ENCODE measurements at regions not wholly inside any gene's neighbourhood (a gene's known extent, or its start where the extent isn't known, plus 50 kb on each side); places are given as distances from the start of the nearest gene placed in this dataset.
"Not testable (repeated sequence)": the region's sequence is repeated elsewhere in the genome, so short reads cannot be mapped to it uniquely, and the experiment has no call there.

DNA sequence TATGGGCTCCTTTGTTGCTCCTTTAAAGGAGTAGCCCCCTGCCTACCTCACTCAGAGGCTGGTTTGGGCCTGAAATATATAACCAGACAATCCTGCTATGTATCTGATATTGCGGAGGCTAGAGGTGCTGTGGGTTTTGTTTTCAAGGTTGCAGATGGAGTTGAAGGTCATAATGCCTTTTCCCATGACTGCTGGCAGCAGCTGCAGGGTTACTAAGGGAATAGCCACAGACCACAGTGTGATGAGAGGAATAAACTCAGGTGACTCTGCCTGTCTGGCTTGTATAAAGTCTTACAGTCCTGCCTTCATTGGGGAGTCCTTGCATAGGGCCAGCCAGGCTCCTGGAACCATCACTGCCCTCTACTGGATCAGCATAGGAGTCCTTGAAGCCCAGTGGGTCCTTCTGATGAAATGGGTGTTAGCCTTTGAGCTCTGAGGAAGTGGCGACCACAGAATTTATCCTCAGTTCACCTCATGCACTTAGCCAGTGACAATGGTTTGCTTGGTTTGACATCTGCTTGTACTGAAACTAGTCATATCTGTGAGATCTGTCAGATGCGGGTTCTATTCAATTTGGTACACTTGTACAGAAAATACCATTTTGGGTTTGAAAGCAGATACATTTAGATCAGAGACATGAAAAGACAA lies 174.4 kb upstream of the HMCN1 start:
- peak; percentile 90 for FAIRE-seq

DNA sequence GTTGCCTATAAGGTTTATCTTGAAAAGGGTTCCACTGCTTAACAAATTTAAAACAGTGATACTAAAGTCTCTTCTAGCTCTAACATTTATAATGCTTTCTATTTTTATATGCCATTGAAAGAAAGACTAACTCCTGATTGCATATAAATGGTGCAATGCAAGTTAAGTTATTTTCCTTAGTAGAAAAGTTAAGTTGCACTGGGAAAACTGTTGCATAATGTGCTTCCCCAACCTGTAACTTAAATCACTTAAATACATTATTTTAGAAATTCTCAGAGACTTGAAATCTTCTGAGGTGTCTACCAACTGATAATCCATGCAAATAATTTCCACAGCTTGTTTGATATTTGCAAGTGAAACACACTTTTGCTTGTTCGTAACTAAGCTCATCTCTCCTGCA lies 175.0 kb upstream of the HMCN1 start:
- DNase-seq (ENCODE audit: extremely low spot score, insufficient read length, low read depth), result no peak
- no peak for FAIRE-seq

More for the DNA sequence above, 174.4 kb upstream of the HMCN1 start:
- peak; percentile 58 for DNase-seq (ENCODE audit: extremely low spot score, insufficient read length, low read depth)

DNA sequence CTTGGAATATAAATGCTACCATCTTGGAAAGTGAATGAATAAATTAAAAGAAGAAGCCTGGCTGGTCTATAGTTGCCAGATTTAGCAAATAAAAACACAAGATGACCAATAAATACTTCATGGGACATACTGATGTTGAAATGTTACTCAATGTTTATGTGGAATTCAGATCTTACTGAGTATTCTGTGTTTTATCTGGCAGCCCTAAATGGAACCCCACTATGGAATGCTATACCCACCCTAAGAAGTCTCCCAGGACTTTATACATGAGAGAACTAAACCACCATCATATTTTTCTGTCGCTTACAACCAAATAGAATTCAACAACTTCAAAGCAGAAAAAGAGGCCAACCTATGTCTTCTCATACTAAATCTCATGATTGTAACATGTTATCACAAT lies 177.6 kb upstream of the HMCN1 start:
- DNase-seq (ENCODE audit: extremely low spot score, insufficient read length, low read depth) (no peak), FAIRE-seq (no peak)

DNA sequence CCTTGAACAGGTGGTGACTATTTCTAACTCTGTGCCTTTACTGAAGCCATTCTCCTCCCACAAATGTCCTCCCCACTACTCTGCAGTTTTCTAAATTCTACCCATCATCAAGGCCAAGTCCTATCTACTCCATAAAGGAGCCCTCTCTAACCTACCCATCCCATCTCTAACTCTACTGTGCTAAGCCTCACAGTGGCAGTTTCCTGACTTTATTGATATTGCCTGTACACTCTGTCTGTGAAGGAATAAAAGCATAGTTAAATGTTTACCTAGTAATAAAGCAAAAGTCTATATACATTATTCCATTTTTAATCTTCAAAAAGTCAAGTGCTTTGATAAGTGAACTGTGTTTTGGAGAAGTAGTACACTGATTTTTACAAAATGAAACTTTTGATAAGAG lies 178.4 kb upstream of the HMCN1 start:
- FAIRE-seq (no peak), DNase-seq (ENCODE audit: extremely low spot score, insufficient read length, low read depth) (no peak)

DNA sequence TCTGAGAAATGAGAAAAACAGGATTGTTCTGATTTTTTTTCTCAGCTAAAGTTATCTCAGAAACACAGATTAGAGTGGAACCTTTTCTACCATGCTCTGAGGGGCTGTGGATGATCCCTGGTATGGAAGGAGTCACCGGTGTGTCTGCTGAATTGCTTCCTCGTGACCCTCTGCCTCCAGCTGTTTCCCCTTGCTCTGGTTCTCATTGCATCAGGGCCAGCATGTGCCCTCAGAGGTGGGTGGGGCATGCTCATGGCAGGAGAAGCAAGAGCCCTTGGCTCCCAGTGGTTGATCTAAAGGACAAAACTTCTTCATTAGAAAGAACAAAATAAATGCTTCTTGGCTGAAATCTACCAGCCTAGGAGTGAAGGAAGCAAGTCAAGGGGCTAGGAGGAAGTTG lies 183.2 kb upstream of the HMCN1 start:
- no peak for FAIRE-seq

DNA sequence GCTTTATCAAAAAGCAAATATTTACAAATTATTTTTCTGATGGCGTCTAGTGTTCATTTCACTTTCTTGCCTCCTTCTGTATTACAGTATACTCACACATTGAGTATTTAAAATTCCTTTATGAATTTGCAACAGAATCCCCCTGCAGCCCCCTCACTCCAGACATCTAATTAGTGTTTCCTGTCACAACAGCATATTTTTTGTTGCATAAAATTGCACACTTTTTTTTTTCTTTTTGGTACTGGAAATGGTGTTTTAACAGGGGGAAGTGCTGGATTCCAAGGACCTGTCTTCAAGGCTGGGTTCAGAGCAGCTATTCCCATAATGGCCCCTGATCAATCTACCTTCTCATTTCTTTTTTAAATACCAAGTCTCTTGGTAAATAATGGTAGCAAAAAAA lies 184.3 kb upstream of the HMCN1 start:
- no peak for FAIRE-seq
- no peak for DNase-seq (ENCODE audit: extremely low spot score, insufficient read length, low read depth)

More for the DNA sequence above, 183.2 kb upstream of the HMCN1 start:
- DNase-seq (ENCODE audit: extremely low spot score, insufficient read length, low read depth), result no peak

DNA sequence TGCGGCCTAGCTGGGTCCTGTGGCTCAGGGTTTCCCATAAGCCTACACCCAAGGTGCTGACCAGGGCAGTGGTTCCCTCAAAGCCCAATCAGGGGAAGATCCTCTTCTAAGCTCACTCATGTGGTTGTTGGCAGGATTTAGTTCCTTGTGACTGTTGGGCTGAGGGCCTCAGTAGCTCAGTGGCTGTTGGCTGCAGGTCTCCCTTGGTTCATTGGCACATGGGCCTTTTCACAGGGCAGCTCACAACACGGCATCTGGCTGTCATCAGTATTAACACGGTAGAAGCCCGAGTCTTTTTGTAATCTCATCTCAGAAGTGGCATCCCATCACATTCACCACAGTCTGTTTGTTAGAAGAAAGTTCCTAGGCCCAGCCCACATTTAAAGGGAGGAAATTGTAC lies 188.2 kb upstream of the HMCN1 start:
- DNase-seq (ENCODE audit: extremely low spot score, insufficient read length, low read depth) (no peak), FAIRE-seq (no peak)

DNA sequence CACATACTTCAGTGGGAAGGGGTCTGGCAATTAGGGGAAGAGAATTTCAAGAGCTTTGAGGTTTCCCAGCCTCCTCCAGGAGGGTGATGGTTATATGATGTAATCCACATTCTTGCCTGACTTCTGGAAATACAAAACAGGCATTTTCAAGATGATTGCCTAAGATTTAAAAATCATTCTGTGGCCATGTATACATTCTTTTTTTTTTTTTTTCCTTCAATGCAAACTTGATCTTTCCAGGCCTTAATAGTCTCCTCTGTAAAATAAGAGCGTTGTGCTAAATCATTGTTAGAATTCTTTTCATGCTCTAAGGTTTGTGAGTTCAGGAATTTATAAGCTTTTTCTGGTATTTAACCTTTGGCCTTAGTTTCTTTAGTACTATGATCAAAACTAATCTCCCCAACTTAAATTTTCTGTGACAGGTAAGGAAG lies 192.3 kb upstream of the HMCN1 start:
- FAIRE-seq (no peak), DNase-seq (ENCODE audit: extremely low spot score, insufficient read length, low read depth) (no peak)

DNA sequence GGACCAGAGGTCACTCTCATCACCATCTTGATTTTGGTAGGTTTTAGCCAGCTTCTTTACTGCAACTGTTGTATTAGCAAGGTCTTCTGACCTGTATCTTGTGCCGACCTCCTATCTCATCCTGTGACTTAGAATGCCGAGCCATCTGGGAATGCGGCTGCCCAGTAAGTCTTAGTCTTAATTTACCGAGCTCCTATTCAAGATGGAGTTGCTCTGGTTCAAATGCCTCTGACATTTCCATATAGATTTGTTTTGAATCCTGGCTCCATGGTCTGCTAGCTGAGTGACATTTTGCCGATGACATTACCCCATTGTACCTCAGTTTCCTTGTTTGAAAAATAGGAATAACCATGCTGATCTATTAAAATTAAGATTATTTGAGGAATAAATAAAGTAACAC lies 193.9 kb upstream of the HMCN1 start:
- DNase-seq (ENCODE audit: extremely low spot score, insufficient read length, low read depth) (no peak), FAIRE-seq (no peak)

DNA sequence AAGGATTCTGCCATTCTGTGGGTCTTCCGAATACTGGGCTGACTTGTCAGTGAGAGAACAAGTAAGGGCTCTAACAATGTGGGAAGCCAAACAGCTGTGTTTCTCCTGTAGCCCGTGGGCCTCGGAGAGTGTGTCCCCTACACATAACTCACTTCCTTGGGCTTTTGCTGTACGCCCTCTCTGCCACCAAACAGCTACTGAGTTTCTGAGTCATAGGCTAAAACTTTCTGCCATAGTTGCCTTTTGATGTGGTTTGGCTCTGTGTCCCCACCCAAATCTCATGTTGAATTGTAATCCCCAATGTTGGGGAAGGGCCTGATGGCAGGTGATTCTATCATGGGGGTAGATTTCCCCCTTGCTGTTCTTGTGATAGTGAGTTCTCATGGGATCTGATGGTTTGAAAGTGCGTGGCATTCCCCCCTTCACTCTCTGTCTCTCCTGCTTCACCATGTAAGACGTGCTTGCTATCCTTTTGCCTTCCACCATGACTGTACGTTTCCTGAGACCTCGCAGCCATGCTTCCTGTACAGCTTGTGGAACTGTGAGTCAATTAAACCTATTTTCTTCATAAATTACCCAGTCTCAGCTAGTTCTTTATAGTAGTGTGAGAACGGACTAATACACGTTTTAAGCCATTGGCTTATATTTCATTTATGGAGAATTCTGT lies 194.8 kb upstream of the HMCN1 start:
- FAIRE-seq (no peak), DNase-seq (ENCODE audit: extremely low spot score, insufficient read length, low read depth) (no peak)

DNA sequence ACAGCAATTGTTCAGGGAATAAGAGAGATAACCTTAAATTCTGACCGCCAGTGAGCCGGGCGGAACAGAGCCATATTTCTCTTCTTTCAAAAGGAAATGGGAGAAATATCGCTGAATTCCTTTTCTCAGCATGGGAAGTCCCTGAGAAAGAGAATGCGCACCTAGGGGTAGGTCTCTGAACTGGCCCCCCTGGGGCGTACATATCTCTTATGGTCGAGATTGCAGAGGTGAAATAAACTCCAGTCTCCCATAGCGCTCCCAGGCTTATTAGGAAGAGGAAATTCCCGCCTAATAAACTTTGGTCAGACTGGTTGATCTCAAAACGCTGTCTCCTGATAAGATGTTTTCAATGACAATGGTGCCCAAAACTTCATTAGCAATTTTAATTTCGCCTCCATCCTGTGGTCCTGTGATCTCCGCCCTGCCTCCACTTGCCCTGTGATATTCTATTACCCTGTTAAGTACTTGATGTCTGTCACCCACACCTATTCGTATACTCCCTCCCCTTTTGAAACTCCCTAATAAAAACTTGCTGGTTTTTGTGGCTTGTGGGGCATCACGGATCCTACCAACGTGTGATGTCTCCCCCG lies 195.8 kb upstream of the HMCN1 start:
- DNase-seq (ENCODE audit: extremely low spot score, insufficient read length, low read depth); FAIRE-seq: not testable (repeated sequence)

DNA sequence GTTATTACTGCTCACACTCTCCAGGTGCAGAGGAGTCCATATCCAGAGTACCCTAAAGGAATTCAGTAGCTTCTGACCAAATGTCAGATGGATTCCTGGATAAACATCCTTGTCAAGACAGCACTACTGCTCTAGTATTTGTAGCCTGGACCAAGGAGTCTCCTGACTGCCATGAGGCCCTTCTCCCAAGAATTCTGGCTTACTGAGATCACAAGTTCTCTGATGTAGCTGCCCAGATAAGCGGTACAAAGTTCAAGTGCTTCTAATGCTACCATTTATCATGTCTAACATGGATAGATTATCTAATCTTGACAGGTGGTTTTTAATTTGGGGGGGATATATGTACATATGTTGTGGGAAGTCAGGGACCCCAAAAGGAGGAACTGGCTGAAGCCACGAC lies 196.6 kb upstream of the HMCN1 start:
- DNase-seq (ENCODE audit: extremely low spot score, insufficient read length, low read depth) (no peak), FAIRE-seq (no peak)

DNA sequence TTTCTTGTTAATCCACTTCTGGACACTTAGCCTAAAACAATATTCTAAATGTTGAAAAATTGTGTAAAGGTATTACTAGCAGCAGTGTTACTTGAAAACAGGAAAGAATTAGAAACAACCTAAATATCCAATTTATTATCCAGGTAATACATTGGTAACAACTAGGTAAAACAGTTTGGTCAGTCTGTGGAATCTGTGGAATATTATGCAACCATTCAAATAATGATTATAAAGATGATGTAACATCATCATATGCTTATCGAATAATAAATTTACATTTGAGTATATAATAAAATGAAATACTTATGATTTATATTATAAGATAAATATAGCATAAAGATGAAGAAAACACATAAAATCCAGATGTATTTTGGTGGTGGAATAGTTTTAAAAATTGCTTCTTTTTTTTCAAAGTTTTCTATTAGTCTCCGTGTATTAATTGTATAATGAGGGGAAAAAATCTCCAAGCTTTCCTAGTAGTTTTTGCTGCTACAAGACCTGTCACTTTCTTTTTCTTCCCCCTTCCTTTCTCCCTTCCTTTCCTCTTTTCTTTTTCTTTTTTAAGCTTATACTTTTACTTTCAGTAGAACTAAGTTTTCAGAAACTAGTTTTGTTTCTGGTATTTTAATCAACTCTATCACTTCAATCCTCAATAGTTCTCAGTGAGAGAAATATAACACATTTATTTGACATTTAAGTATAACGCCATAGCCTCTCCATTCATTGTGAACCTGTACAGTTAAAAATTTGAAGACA lies 197.8 kb upstream of the HMCN1 start:
- DNase-seq (ENCODE audit: extremely low spot score, insufficient read length, low read depth), result no peak
- FAIRE-seq, result no peak

DNA sequence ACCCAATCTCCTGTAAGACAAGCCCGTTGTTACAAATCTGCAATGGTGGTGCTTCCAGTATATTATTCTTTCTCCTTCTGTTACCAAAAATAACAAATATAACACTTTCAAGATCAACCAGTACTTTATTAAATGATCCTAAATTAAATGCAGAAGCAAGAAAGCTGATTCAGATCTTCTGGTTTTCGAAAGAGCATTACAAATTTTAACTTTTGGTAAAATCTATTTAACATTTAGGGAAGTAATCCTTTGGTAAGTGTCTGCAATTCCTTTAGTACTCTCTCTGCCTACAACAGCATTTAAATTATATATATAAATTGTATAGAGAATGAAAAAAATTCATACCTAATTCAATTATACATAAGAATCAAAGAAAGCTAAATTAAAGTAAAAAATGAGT lies 198.6 kb upstream of the HMCN1 start:
- FAIRE-seq, result no peak
- DNase-seq (ENCODE audit: extremely low spot score, insufficient read length, low read depth), result no peak

DNA sequence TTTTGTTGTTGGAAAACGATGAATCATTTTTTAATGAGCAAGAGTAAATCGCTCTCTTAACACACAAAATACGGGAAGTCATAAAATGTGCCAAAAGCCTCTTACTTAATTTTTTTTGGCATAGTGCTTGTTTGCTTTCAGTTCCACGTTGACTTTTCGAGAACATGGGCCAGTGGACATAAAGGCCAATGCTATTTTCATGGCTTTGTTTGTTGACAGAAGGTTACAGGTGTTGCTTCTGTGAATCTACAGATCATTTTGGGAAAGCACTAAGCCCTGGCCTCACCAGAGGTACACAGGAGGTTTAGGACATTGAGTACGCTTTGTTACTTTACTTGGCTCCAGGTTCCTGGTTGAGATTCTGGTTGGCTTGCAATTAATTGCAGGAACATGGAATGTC lies 199.4 kb upstream of the HMCN1 start:
- no peak for DNase-seq (ENCODE audit: extremely low spot score, insufficient read length, low read depth)
- no peak for FAIRE-seq

DNA sequence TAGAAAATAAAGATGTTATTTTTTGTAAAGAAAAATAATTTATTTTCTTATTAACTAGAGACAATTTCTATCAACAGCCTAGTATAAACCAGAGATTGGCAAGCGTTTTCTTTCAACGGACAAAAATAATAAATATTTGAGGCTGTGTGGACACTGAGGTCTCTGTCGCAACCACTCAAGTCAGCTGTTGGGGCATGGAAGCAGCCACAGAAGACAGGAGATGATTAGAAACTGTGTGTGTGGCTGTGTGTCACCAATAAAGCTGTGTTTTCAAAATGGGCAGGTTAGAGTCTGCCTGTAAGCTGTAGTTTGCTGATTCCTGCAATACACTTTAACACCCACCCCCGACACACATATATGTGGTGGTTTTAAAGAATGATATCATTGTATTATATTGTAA lies 200.6 kb upstream of the HMCN1 start:
- no peak for FAIRE-seq
- no peak for DNase-seq (ENCODE audit: extremely low spot score, insufficient read length, low read depth)

DNA sequence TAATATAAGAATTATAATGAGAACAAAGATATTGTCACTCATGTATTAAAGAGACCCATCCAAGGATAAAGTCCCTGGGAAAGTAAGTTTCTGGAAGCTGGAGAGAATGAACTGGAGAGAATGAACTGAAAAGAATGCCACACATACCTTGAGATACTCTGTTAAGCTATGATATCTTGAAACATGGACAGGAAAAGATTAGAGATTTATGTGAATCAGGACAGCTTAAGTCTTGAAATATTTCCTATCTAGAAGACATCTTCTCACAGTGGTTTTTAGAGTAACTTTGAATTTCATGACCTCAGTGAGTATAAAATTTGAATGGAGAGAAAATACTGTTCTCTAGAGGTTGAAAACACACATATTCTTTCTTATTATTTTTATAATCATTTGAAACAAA lies 201.3 kb upstream of the HMCN1 start:
- FAIRE-seq (no peak), DNase-seq (ENCODE audit: extremely low spot score, insufficient read length, low read depth) (no peak)

DNA sequence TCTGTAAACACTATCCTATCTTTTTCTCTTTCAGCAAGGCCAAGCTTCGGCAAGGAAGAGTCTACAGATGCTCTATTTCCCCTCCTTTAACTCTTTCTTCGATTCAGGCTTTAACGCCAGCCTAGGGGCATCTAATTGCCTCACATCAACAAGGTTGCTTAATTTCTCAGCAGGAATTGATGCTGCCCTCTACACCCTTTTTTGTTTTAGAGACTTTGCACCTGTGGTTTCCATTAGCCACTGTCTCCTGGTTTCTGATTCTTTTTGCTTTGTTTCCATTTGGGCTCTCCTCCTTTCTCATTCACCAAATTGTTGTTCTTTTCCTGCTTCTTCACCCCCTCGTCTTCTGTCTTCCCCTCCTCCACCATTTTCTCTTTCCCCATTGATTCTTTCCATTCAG lies 202.4 kb upstream of the HMCN1 start:
- no peak for DNase-seq (ENCODE audit: extremely low spot score, insufficient read length, low read depth)

DNA sequence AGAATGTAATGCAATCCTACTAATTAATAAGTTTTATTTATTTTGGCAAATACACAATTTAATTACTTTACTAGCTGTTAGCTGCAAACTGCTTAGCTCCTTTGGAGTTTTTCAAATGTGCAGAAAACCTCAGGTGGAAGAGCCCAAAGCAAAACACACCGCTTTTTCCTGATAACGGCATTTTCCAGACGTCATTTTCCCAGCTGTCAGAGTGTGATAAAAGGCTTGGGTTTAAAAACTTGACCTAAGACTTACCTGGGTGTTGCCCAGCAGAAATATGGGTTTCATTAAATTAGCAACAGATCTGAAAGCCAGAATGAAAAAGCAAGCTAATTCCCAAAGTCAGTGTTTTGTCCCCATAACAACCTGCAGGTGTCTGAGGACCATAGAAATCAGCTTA lies 204.0 kb upstream of the HMCN1 start:
- FAIRE-seq (no peak), DNase-seq (ENCODE audit: extremely low spot score, insufficient read length, low read depth) (no peak)

More for the DNA sequence above, 202.4 kb upstream of the HMCN1 start:
- no peak for FAIRE-seq

DNA sequence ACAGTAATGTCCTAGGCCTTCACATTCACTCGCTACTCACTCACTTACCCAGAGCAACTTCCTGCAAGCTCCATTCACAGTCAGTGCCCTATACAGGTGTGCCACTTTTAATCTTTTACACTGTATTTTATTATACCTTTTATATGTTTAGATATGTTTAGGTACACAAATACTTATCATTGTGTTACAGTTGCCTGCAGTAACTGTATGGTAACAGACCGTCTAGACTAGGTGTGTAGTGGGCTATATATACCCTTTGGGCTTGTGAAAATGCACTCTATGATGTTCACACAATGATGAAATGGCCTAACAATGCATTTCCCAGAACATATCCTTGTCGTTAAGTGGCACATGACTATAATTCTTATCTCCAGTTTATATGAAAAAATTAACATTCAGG lies 204.5 kb upstream of the HMCN1 start:
- DNase-seq (ENCODE audit: extremely low spot score, insufficient read length, low read depth), result no peak
- no peak for FAIRE-seq

DNA sequence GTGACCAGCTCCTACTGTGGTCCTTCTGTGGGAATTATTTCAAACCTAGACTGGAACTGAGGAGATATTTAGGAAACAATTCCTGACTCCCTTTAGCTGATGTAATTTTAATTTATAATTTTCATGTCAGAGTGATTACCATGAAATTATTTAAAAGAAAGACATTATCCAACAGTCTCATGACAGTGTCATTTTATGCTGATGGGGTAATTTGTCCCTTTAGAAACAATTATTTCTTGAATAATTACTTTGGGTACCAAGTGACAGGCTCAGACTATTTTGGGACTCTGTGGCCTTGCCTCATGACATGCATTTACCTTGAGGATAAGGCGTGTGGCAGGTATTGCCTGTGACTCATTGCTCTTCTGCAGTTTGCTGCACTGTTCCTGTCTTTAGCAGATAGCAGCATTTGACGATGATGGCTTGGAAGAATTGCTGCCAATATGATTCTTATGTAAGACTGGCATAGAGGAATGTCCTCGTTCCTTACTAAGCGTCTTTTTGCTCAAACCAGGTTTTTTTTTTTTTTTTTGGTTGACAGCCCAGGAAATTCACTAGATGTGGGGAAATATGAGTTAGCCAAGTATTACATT lies 206.0 kb upstream of the HMCN1 start:
- no peak for DNase-seq (ENCODE audit: extremely low spot score, insufficient read length, low read depth)
- FAIRE-seq, result no peak

Measured in GM18507 (cell line).